Liver (tissue), 3 donors: ENCODE measurements at regions not wholly inside any gene's neighbourhood (a gene's known extent, or its start where the extent isn't known, plus 50 kb on each side); places are given as distances from the start of the nearest gene placed in this dataset.

ENCODE experiments used
- RXRA ChIP-seq, 2 donors: IDR thresholded peaks; 2 replicates each; pipeline ENCODE4 v1.6.1; 2017 to 2018; ENCODE audit warnings: antibody characterized with exemption in 2 of 2, mild to moderate bottlenecking in 1 of 2
- TF ChIP-seq, protein P1 (sequence below): fragments of 150-350 bp; IDR thresholded peaks from 2 replicates; pipeline ENCODE4 v1.5.1; 2017; ENCODE audit warnings: improper control_type of control experiment, low read depth, low read length; ENCODE audit not compliant: missing input control
- TF ChIP-seq, protein P2 (sequence below): IDR thresholded peaks from 2 replicates; pipeline ENCODE4 v1.6.1; 2016; ENCODE audit warnings: antibody characterized with exemption
- donor health status: healthy.
- donor health status: healthy.

DNA sequence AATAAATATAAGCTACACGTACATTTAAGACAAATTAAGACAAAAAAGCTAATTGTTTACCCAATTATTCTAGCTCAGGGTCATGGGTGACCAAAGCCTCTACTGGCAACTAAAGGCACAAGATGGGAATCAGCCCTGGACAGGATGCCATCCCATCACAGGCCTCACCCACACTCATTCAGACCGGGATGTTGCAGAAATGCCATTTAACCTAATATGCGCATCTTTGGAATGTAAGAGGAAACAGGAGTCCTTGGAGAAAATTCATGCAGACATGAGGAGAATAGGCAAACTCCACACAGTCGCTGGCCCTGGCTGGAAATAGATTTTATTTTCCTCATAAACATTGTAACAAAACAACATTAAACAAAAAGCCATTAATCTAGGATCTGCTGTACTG, 2003.8 kb upstream of the CDH9 start:
- TF ChIP-seq, protein P1, sequence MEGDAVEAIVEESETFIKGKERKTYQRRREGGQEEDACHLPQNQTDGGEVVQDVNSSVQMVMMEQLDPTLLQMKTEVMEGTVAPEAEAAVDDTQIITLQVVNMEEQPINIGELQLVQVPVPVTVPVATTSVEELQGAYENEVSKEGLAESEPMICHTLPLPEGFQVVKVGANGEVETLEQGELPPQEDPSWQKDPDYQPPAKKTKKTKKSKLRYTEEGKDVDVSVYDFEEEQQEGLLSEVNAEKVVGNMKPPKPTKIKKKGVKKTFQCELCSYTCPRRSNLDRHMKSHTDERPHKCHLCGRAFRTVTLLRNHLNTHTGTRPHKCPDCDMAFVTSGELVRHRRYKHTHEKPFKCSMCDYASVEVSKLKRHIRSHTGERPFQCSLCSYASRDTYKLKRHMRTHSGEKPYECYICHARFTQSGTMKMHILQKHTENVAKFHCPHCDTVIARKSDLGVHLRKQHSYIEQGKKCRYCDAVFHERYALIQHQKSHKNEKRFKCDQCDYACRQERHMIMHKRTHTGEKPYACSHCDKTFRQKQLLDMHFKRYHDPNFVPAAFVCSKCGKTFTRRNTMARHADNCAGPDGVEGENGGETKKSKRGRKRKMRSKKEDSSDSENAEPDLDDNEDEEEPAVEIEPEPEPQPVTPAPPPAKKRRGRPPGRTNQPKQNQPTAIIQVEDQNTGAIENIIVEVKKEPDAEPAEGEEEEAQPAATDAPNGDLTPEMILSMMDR: no peak
- TF ChIP-seq RXRA (IDR thresholded peaks at IDR 0.05): no peak
- TF ChIP-seq, protein P2, sequence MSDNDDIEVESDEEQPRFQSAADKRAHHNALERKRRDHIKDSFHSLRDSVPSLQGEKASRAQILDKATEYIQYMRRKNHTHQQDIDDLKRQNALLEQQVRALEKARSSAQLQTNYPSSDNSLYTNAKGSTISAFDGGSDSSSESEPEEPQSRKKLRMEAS: no peak
